Fibroblast of pulmonary artery (primary cell): ENCODE measurements at regions not wholly inside any gene's neighbourhood (a gene's known extent, or its start where the extent isn't known, plus 50 kb on each side); places are given as distances from the start of the nearest gene placed in this dataset.
"Not testable (repeated sequence)": the region's sequence is repeated elsewhere in the genome, so short reads cannot be mapped to it uniquely, and the experiment has no call there.

Experiments used
- DNase-seq: peaks from one replicate; pipeline ENCODE4 v3.0.0-alpha.2; 2010; ENCODE audit warnings: low read depth
- H3K4me3 ChIP-seq: replicated peaks from 2 replicates; pipeline ENCODE4 v1.5.1; 2011; ENCODE audit warnings: low read depth, mild to moderate bottlenecking, control low read depth, low read length, moderate library complexity
- CTCF ChIP-seq: IDR thresholded peaks from 2 replicates; pipeline ENCODE4 v1.5.1; 2011; ENCODE audit warnings: mild to moderate bottlenecking, control low read depth, low read length, inconsistent platforms; ENCODE audit errors: missing control alignments

DNA sequence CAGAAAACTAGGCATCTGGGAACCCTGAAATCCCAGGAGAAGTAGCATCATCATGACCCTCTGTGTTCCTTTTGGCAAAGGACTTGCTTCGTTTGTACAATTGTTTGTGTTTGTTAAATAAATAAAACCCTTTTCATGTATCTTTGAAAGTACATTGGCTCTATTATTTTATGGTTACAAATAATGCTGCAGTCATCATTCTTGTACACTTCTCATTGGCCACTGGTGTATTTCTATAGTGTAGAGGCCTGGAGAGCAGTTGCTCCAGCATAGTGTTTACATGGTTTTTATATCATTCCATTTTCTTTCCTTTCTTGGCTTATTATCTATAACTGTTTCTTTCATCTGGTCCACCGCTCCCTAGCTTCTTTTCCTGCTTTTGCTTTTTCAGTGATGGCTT, 253.3 kb downstream of the FAM72C start:
- H3K4me3 ChIP-seq: no peak overlapping the region
- no peak for TF ChIP-seq CTCF
- DNase-seq: no peak

DNA sequence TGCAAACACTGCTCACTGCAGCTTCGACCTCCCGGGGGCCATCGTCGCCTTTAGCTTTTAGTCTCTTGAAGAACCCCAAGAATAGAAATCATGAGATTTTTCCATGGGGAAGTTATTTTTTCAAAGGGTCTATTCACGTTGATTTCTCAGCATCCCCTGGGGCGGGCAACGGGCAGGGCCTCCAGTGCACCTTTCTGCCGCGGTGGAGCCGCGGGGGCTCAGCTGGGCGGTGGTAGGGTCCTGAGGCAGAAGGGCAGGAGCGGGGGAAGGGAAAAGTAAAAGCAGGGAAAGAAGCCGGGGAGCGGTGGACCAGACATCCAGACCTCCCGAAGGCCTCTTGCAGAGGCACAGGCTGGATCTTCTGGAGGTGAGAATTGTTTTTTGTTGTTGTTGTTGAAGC, 253.8 kb downstream of the FAM72C start:
- TF ChIP-seq CTCF: no peak
- H3K4me3 ChIP-seq: no peak overlapping the region
- DNase-seq: no peak

GRCh38 chr1:143717434-143717833, 254.4 kb downstream of the FAM72C start:
- H3K4me3 ChIP-seq: no peak overlapping the region
- TF ChIP-seq CTCF: no peak
- no peak for DNase-seq

DNA sequence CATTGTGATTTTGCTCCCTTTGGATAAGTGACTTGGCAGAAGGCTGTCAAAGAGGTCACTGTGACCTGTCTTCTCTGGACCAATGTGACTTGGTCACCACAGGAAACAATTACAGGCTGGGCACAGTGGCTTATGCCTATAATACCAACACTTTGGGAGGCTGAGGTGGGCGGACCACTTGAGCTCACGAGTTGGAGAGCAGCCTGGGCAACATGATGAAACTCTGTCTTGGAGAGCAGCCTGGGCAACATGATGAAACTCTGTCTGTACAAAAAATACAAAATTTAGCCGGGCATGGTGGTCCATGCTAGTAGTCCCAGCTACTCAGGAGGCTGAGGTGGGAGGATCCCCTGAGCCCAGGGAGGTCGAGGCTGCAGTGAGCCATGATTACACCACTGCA, 256.9 kb downstream of the FAM72C start:
- not testable (repeated sequence) for H3K4me3 ChIP-seq, DNase-seq

GRCh38 chr1:143709606-143710259, 262.1 kb downstream of the FAM72C start:
- H3K4me3 ChIP-seq: not testable (repeated sequence)
- TF ChIP-seq CTCF: peak; percentile 44
- DNase-seq: peak; percentile 36

DNA sequence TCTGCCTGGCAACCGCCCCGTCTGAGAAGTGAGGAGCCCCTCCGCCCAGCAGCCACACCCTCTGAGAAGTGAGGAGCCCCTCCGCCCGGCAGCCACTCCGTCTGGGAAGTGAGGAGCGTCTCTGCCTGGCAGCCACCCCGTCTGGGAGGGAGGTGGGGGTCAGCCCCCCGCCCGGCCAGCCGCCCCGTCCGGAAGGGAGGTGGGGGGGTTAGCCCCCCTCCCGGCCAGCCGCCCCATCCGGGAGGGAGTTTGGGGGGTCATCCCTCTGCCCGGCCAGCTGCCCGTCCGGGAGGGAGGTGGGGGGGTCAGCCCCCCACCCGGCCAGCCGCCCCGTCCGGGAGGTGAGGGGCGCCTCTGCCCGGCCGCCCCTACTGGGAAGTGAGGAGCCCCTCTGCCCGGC, 269.0 kb downstream of the FAM72C start:
- DNase-seq, H3K4me3 ChIP-seq: not testable (repeated sequence)

DNA sequence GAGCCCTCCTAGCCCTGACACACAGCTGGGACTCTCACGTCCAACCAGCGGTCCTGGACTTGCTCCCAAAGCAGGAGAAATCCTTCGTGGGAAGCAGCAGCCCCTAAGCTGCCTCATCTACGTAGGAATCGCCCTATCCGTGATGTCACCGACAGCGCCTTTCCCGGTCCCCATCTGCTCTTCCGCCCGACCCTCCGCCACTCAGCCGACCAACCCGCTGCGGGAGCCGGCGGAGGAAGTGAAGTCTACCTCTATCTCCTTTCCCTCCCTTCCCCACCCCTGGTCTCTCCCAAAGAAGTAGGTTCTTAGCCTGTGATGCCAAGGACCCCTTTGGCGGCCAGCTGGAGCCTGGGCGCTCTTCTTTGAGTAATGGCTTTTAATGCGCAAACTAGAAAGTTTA, 272.1 kb downstream of the FAM72C start:
- no peak overlapping the region for H3K4me3 ChIP-seq
- DNase-seq: no peak
- no peak for TF ChIP-seq CTCF

GRCh38 chr1:143699115-143699514, 272.7 kb downstream of the FAM72C start:
- DNase-seq: no peak
- TF ChIP-seq CTCF: no peak
- H3K4me3 ChIP-seq: no peak overlapping the region
